GM23338 (cell line): ENCODE measurements at regions not wholly inside any gene's neighbourhood (a gene's known extent, or its start where the extent isn't known, plus 50 kb on each side); places are given as distances from the start of the nearest gene placed in this dataset.

Experiments
- ATAC-seq: fragments of 200-7000 bp; cut with Tn5 transposase; 3 replicates; pipeline ENCODE4 v1.9.1; 2020
- DNase-seq: peaks from one replicate; pipeline ENCODE4 v3.0.0-alpha.2; 2015; ENCODE audit warnings: low spot score
- H2AFZ ChIP-seq: fragments of 200-600 bp; sonication (generic); 2 replicates; pipeline ENCODE4 v1.8.0; 2016; ENCODE audit warnings: antibody characterized with exemption, mild to moderate bottlenecking, moderate library complexity
- H3F3A ChIP-seq: fragments of 200-600 bp; sonication (generic); replicated peaks from 2 replicates; pipeline ENCODE4 v1.8.0; 2017; ENCODE audit warnings: antibody characterized with exemption, mixed run types, low read depth
- H3K27ac ChIP-seq: fragments of 200-600 bp; sonication (generic); 2 replicates; pipeline ENCODE4 v1.6.1; 2016; ENCODE audit warnings: low read depth
- H3K27me3 ChIP-seq: fragments of 200-600 bp; sonication (generic); 2 replicates; pipeline ENCODE4 v1.8.0; 2016; ENCODE audit warnings: mild to moderate bottlenecking, mixed run types, moderate library complexity; ENCODE audit not compliant: insufficient read depth
- H3K36me3 ChIP-seq: fragments of 200-600 bp; sonication (generic); 2 replicates; pipeline ENCODE4 v1.8.0; 2016; ENCODE audit warnings: mild to moderate bottlenecking; ENCODE audit not compliant: insufficient read depth
- H3K4me1 ChIP-seq: fragments of 200-600 bp; sonication (generic); 2 replicates; pipeline ENCODE4 v1.8.0; 2016; ENCODE audit warnings: mild to moderate bottlenecking, moderate library complexity; ENCODE audit not compliant: insufficient read depth
- H3K4me2 ChIP-seq: fragments of 200-600 bp; sonication (generic); 2 replicates; pipeline ENCODE4 v1.7.1; 2017; ENCODE audit warnings: mixed run types
- H3K4me3 ChIP-seq: fragments of 200-600 bp; sonication (generic); 2 replicates; pipeline ENCODE4 v1.6.1; 2016; ENCODE audit warnings: mixed run types
- H3K79me2 ChIP-seq: fragments of 200-600 bp; sonication (generic); replicated peaks from 2 replicates; pipeline ENCODE4 v1.8.0; 2017; ENCODE audit warnings: mild to moderate bottlenecking; ENCODE audit not compliant: insufficient read depth
- H3K9me2 ChIP-seq: fragments of 200-600 bp; sonication (generic); 2 replicates; pipeline ENCODE4 v1.8.0; 2017; ENCODE audit not compliant: insufficient read depth
- H4K20me1 ChIP-seq: fragments of 200-600 bp; sonication (generic); replicated peaks from 2 replicates; pipeline ENCODE4 v1.8.0; 2017; ENCODE audit warnings: mild to moderate bottlenecking; ENCODE audit not compliant: insufficient read depth
- H3K27ac Mint-ChIP-seq: 2 replicates; pipeline ENCODE4 v1.8.0; 2020; ENCODE audit warnings: inconsistent platforms, mild to moderate bottlenecking, moderate library complexity, mixed read lengths
- H3K27me3 Mint-ChIP-seq: 3 replicates; pipeline ENCODE4 v1.8.0; 2022; ENCODE audit warnings: low read depth, mild to moderate bottlenecking, moderate library complexity, mixed read lengths, inconsistent platforms; ENCODE audit not compliant: insufficient read depth, poor library complexity
- H3K36me3 Mint-ChIP-seq: 3 replicates; pipeline ENCODE4 v1.8.0; 2021; ENCODE audit warnings: low read depth, mild to moderate bottlenecking, inconsistent platforms, moderate library complexity, mixed read lengths
- H3K4me1 Mint-ChIP-seq: 3 replicates; pipeline ENCODE4 v1.8.0; 2020; ENCODE audit warnings: mild to moderate bottlenecking, inconsistent platforms, mixed read lengths
- H3K4me3 Mint-ChIP-seq: 3 replicates; pipeline ENCODE4 v1.8.0; 2021; ENCODE audit warnings: moderate library complexity, mild to moderate bottlenecking, inconsistent platforms, mixed read lengths
- H3K9me3 Mint-ChIP-seq: 3 replicates; pipeline ENCODE4 v1.8.0; 2020; ENCODE audit warnings: moderate library complexity, mild to moderate bottlenecking, inconsistent platforms, mixed read lengths
- CREB1 ChIP-seq: fragments of 250-450 bp; sonication (Bioruptor Pico); IDR thresholded peaks from 2 replicates; pipeline ENCODE4 v1.5.0; 2020; ENCODE audit warnings: low read depth, mild to moderate bottlenecking, moderate library complexity
- CTCF ChIP-seq, 2 experiments: fragments of 200-600 bp in 1 of 2; sonication (generic) in 1 of 2; conservative IDR thresholded peaks; 2 replicates each; pipeline versions ENCODE4 v1.5.1 to v1.6.1; 2016 to 2017; ENCODE audit warnings: antibody characterized with exemption in 2 of 2, low read depth in 2 of 2, mild to moderate bottlenecking in 2 of 2, moderate library complexity in 1 of 2
- ETS1 ChIP-seq: IDR thresholded peaks from 2 replicates; pipeline ENCODE4 v1.6.1; 2016; ENCODE audit warnings: antibody characterized with exemption
- EZH2 ChIP-seq: fragments of 200-600 bp; sonication (generic); IDR thresholded peaks from one replicate; pipeline ENCODE4 v1.8.0; 2017; ENCODE audit warnings: antibody characterized with exemption, mild to moderate bottlenecking, low read depth; ENCODE audit not compliant: unreplicated experiment
- EZH2phosphoT487 ChIP-seq: fragments of 200-600 bp; sonication (generic); IDR thresholded peaks from one replicate; pipeline ENCODE4 v1.8.1; 2018; ENCODE audit warnings: antibody characterized with exemption; ENCODE audit not compliant: unreplicated experiment
- JUNB ChIP-seq: IDR thresholded peaks from one replicate; pipeline ENCODE4 v1.6.1; 2016; ENCODE audit warnings: antibody characterized with exemption; ENCODE audit not compliant: unreplicated experiment
- NANOG ChIP-seq: IDR thresholded peaks from 2 replicates; pipeline ENCODE4 v1.6.1; 2016; ENCODE audit warnings: antibody characterized with exemption, borderline replicate concordance
- POLR2AphosphoS5 ChIP-seq: IDR thresholded peaks from 2 replicates; pipeline ENCODE4 v1.6.1; 2016; ENCODE audit warnings: antibody characterized with exemption, low read depth
- REST ChIP-seq: IDR thresholded peaks from one replicate; pipeline ENCODE4 v1.6.1; 2018; ENCODE audit warnings: antibody characterized with exemption; ENCODE audit not compliant: unreplicated experiment
- STAT1 ChIP-seq: IDR thresholded peaks from one replicate; pipeline ENCODE4 v1.6.1; 2016; ENCODE audit warnings: antibody characterized with exemption; ENCODE audit not compliant: unreplicated experiment
- ZNF114 ChIP-seq: fragments of 250-450 bp; sonication (Bioruptor Pico); IDR thresholded peaks from 2 replicates; pipeline ENCODE4 v1.5.0; 2020; ENCODE audit warnings: mild to moderate bottlenecking, moderate library complexity
- ZNF331 ChIP-seq: fragments of 250-450 bp; sonication (Bioruptor Pico); IDR thresholded peaks from 2 replicates; pipeline ENCODE4 v1.5.0; 2020; ENCODE audit warnings: low read depth, mild to moderate bottlenecking, moderate library complexity
- ZNF462 ChIP-seq: fragments of 250-450 bp; sonication (Bioruptor Pico); IDR thresholded peaks from 2 replicates; pipeline ENCODE4 v1.5.0; 2020; ENCODE audit warnings: mild to moderate bottlenecking, moderate library complexity

- Mint-ChIP-seq H3K4me3 (no peak overlapping the region), H3K36me3 (no peaks in the 10 kb centered on the region), H3K27me3 (peaks cover 26% of the 10 kb centered on the region), H3K27ac (no peak overlapping the region), H3K4me1 (peaks cover 14% of the 10 kb centered on the region), H3K9me3 (no peaks in the 10 kb centered on the region; the same call in 2 of the 3 replicates)
- Histone ChIP-seq H3K4me3 (no peak overlapping the region), H3K79me2 (no peaks in the 10 kb centered on the region), H3K4me1 (no peaks in the 10 kb centered on the region), H3K4me2 (no peak overlapping the region), H4K20me1 (no peaks in the 10 kb centered on the region), H3K9me2 (no peaks in the 10 kb centered on the region), H3K27ac (no peak overlapping the region), H3K36me3 (no peaks in the 10 kb centered on the region), H2AFZ (no peak overlapping the region), H3F3A (no peaks in the 10 kb centered on the region), H3K27me3 (no peaks in the 10 kb centered on the region)
- TF ChIP-seq EZH2 (no peak), NANOG (no peak), STAT1 (no peak), CTCF (conservative IDR thresholded peaks at IDR 0.05; ENCODE audit: low read depth in 2 of 2) (peak; percentile 61 to 73), ZNF462 (CRISPR knock-in tag) (0 out of 2 replicates have a peak, but pooled peaks have one; percentile 24), POLR2AphosphoS5 (no peak), CREB1 (CRISPR knock-in tag) (no peak), EZH2phosphoT487 (no peak), ETS1 (no peak), JUNB (no peak), ZNF331 (CRISPR knock-in tag) (no peak), ZNF114 (no peak), REST (no peak)
- DNase-seq: peak; percentile 64
- peak; percentile 90 for ATAC-seq
These were observed 131.2 kb upstream of the CDH4 start for GRCh38 chr20:61120595-61121515.
